Left ventricle myocardium inferior (tissue), 1 donor: ENCODE measurements at regions not wholly inside any gene's neighbourhood (a gene's known extent, or its start where the extent isn't known, plus 50 kb on each side); places are given as distances from the start of the nearest gene placed in this dataset.

Source experiments
- DNase-seq: peaks from one replicate; pipeline ENCODE4 v3.0.0-alpha.2; 2020
- H3K27ac ChIP-seq: fragments of 200-600 bp; replicated peaks from 2 replicates; pipeline ENCODE4 v1.8.0; 2021
- H3K27me3 ChIP-seq: fragments of 200-600 bp; 2 replicates; pipeline ENCODE4 v1.8.0; 2021; ENCODE audit warnings: low read depth
- H3K36me3 ChIP-seq: fragments of 200-600 bp; 2 replicates; pipeline ENCODE4 v1.8.0; 2021
- H3K4me1 ChIP-seq: fragments of 200-600 bp; 2 replicates; pipeline ENCODE4 v1.8.0; 2021
- H3K4me3 ChIP-seq: fragments of 200-600 bp; 2 replicates; pipeline ENCODE4 v1.8.0; 2021; ENCODE audit warnings: mild to moderate bottlenecking, moderate library complexity
- H3K9me3 ChIP-seq: fragments of 200-600 bp; replicated peaks from 2 replicates; pipeline ENCODE4 v1.8.0; 2021
- intact Hi-C: fragments of 100-400 bp; cut with micrococcal nuclease; formaldehyde crosslinking; loops from one replicate; pipeline ENCODE4 v1.11.0; 2022
- TF ChIP-seq, protein P1 (sequence below): fragments of 200-600 bp; IDR thresholded peaks from 2 replicates; pipeline ENCODE4 v1.8.0; 2021; ENCODE audit warnings: antibody characterized with exemption, mild to moderate bottlenecking, borderline replicate concordance
- donor health status: DM: no; HTN: yes; CAD: no; lungs with severe emphysema.

- H3K36me3 ChIP-seq: no peaks in the 10 kb centered on the region
- TF ChIP-seq, protein P1, sequence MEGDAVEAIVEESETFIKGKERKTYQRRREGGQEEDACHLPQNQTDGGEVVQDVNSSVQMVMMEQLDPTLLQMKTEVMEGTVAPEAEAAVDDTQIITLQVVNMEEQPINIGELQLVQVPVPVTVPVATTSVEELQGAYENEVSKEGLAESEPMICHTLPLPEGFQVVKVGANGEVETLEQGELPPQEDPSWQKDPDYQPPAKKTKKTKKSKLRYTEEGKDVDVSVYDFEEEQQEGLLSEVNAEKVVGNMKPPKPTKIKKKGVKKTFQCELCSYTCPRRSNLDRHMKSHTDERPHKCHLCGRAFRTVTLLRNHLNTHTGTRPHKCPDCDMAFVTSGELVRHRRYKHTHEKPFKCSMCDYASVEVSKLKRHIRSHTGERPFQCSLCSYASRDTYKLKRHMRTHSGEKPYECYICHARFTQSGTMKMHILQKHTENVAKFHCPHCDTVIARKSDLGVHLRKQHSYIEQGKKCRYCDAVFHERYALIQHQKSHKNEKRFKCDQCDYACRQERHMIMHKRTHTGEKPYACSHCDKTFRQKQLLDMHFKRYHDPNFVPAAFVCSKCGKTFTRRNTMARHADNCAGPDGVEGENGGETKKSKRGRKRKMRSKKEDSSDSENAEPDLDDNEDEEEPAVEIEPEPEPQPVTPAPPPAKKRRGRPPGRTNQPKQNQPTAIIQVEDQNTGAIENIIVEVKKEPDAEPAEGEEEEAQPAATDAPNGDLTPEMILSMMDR: no peak
- H3K27ac ChIP-seq: no peak overlapping the region
- intact Hi-C loops: no loop called here
- H3K4me1 ChIP-seq: no peaks in the 10 kb centered on the region
- DNase-seq: no peak
- no peaks in the 10 kb centered on the region for H3K27me3 ChIP-seq
- H3K4me3 ChIP-seq: no peak overlapping the region
- no peaks in the 10 kb centered on the region for H3K9me3 ChIP-seq
Measured at GRCh38 chr2:181319286-181319685, 137.9 kb upstream of the ITGA4 start.

DNA sequence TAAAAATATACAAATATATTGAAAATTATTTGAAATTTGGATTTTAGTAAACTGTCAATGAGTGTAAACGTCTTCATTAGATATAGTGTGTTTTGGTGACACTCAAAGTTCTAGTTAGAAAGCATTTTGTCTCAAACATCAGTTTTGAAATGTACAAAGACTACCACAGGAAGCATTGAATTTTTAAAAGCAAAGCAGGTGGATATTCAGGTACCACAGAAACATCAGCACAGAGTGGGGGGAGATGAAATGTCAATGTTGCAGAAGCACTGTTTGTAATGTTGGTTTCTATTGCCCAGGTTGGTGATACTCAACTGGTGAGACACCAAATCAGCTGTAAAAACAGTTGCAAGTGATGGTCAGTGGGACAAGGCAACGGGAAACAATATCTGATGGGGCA is 136.5 kb upstream of the ITGA4 start:
- Histone ChIP-seq H3K4me3 (no peak overlapping the region), H3K27me3 (no peaks in the 10 kb centered on the region), H3K36me3 (no peaks in the 10 kb centered on the region), H3K4me1 (no peaks in the 10 kb centered on the region), H3K27ac (no peak overlapping the region), H3K9me3 (no peaks in the 10 kb centered on the region)
- no peak for DNase-seq
- intact Hi-C loops: no loop called here
- TF ChIP-seq, protein P1: no peak

DNA sequence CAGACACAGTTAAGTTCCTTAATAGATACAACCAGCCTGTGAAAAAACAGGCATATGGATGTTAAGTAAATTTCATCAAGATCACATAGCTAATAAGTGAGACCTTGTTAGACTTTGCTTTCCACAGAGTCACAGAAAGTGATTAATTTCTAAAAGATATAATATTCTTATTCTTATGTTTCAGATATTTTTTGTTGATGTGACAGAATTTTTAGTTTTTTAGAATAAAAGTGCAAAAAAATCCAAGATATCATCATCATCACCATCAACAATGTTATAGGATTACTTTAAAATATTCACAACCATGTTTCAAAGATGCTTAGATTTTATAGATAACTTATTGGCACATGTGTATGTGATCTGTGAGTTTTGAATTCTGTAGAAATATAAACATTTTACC is 132.3 kb upstream of the ITGA4 start:
- intact Hi-C loops: no loop called here
- peaks cover 14% of the 10 kb centered on the region for H3K9me3 ChIP-seq
- H3K36me3 ChIP-seq: no peaks in the 10 kb centered on the region
- no peaks in the 10 kb centered on the region for H3K4me1 ChIP-seq
- DNase-seq: no peak
- TF ChIP-seq, protein P1: no peak
- H3K27ac ChIP-seq: no peak overlapping the region
- H3K4me3 ChIP-seq: no peak overlapping the region
- H3K27me3 ChIP-seq: no peaks in the 10 kb centered on the region

- Histone ChIP-seq H3K27me3 (no peaks in the 10 kb centered on the region), H3K4me1 (no peaks in the 10 kb centered on the region), H3K9me3 (peaks cover 16% of the 10 kb centered on the region), H3K36me3 (no peaks in the 10 kb centered on the region), H3K27ac (no peak overlapping the region), H3K4me3 (no peak overlapping the region)
- intact Hi-C loops: no loop called here
- no peak for DNase-seq
- TF ChIP-seq, protein P1: no peak
Measured at GRCh38 chr2:181326661-181327060, 130.5 kb upstream of the ITGA4 start.

DNA sequence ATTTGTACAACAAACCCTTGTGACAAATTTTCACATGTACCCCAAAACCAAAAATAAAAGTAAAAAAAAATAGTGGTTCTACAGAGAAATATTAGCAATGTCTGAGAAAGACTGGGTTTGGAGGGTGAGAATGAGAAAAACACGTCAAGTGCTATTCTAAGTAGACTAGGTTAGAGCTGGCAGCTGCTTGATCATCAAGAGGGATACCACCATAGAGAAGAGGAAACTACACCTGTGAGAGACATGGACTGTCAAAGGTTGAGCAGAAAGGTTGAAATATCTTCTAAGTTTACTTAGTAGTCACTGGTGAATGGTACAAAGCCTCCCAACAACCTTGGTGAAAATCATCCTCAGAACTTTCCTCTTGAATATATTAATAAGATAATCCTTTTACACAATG is 126.9 kb upstream of the ITGA4 start:
- intact Hi-C loops: no loop called here
- TF ChIP-seq, protein P1: no peak
- Histone ChIP-seq H3K4me3 (no peak overlapping the region), H3K9me3 (peaks cover 16% of the 10 kb centered on the region), H3K4me1 (no peaks in the 10 kb centered on the region), H3K27ac (no peak overlapping the region), H3K36me3 (no peaks in the 10 kb centered on the region), H3K27me3 (no peaks in the 10 kb centered on the region)
- no peak for DNase-seq
